HCT116 (cell line): ENCODE measurements at regions not wholly inside any gene's neighbourhood (a gene's known extent, or its start where the extent isn't known, plus 50 kb on each side); places are given as distances from the start of the nearest gene placed in this dataset.

Experiments
- ATAC-seq: fragments of 200-7000 bp; cut with Tn5 transposase; 2 replicates; pipeline ENCODE4 v1.9.1; 2020; ENCODE audit warnings: mild to moderate bottlenecking, moderate library complexity
- BruUV-seq: library from RNA; stranded (reverse); fragments of 400-500 nt; replicated peaks from 2 replicates; lab custom pipeline; 2021; lab: Mats Ljungman, UMichigan
- CTCF ChIA-PET: fragments of 300-600 bp; sonication (Branson Sonifier 250); formaldehyde crosslinking; loops from one replicate; lab custom pipeline; 2021; ENCODE audit warnings: antibody characterized with exemption; lab: Charles Lee
- POLR2A ChIA-PET: fragments of 300-600, 350-600 bp; sonication (Branson Sonifier 250); formaldehyde crosslinking; loops from one replicate; lab custom pipeline; 2021; ENCODE audit warnings: antibody characterized with exemption; lab: Charles Lee
- RAD21 ChIA-PET, 2 experiments: fragments of 300-600 bp; sonication (Branson Sonifier 250); formaldehyde crosslinking; loops; one replicate each; lab custom pipeline; 2023; ENCODE audit warnings: low total read pairs in 2 of 2; ENCODE audit not compliant: uncharacterized antibody in 2 of 2, unreplicated experiment in 2 of 2, low non-redundant PET in 1 of 2; lab: Charles Lee
- DNase-seq: peaks from one replicate; pipeline ENCODE4 v3.0.0-alpha.2; 2010; ENCODE audit warnings: low read depth, low spot score
- H2AFZ ChIP-seq: fragments of 200-600 bp; shearing (Covaris generic), sonication (generic); 2 replicates; pipeline ENCODE4 v1.6.1; 2017; ENCODE audit warnings: low read depth, mixed run types, mixed read lengths, antibody characterized with exemption, low read length; ENCODE audit not compliant: poor library complexity, severe bottlenecking
- H3K27ac ChIP-seq: 2 replicates; pipeline ENCODE4 v1.5.1; 2012; ENCODE audit warnings: low read depth, low read length
- H3K27me3 ChIP-seq: fragments of 200-600 bp; sonication (generic); 2 replicates; pipeline ENCODE4 v1.6.1; 2016; ENCODE audit warnings: mixed run types, low read length, mixed read lengths; ENCODE audit not compliant: insufficient read depth
- H3K36me3 ChIP-seq, 2 experiments: fragments of 200-500 bp in 1 of 2; fragments of 200-600 bp in 1 of 2; sonication (Bioruptor generic) in 1 of 2; sonication (generic) in 1 of 2; 2 replicates each; pipeline versions ENCODE4 v1.5.1 to v1.6.1; 2014 to 2016; ENCODE audit warnings: low read length in 2 of 2, inconsistent platforms in 1 of 2, mixed read lengths in 1 of 2, mixed run types in 1 of 2; ENCODE audit not compliant: insufficient read depth in 2 of 2, control insufficient read depth in 1 of 2
- H3K4me1 ChIP-seq, 2 experiments: fragments of 200-600 bp in 1 of 2; sonication (generic) in 1 of 2; 2 replicates each; pipeline versions ENCODE4 v1.5.1 to v1.6.1; 2012 to 2017; ENCODE audit warnings: low read length in 2 of 2, inconsistent platforms in 1 of 2, mild to moderate bottlenecking in 1 of 2, mixed read lengths in 1 of 2, mixed run types in 1 of 2, moderate library complexity in 1 of 2; ENCODE audit not compliant: insufficient read depth in 2 of 2, control insufficient read depth in 1 of 2
- H3K4me2 ChIP-seq: fragments of 200-600 bp; sonication (generic); 2 replicates; pipeline ENCODE4 v1.6.1; 2017; ENCODE audit warnings: mixed run types, low read length, mixed read lengths
- H3K4me3 ChIP-seq, 2 experiments: fragments of 200-600 bp in 1 of 2; sonication (generic) in 1 of 2; replicated peaks in 1 of 2; 2 replicates each; pipeline ENCODE4 v1.5.1; 2011 to 2016; ENCODE audit warnings: low read length in 2 of 2, control low read depth in 1 of 2, low read depth in 1 of 2, mild to moderate bottlenecking in 1 of 2, mixed read lengths in 1 of 2, mixed run types in 1 of 2
- H3K79me2 ChIP-seq: fragments of 200-600 bp; sonication (generic); 2 replicates; pipeline ENCODE4 v1.6.1; 2017; ENCODE audit warnings: mild to moderate bottlenecking, mixed run types, low read length, moderate library complexity, mixed read lengths; ENCODE audit not compliant: insufficient read depth
- H3K9ac ChIP-seq: fragments of 200-600 bp; sonication (generic); 2 replicates; pipeline ENCODE4 v1.6.1; 2016; ENCODE audit warnings: low read length, mixed read lengths
- H3K9me2 ChIP-seq: fragments of 200-600 bp; sonication (generic), shearing (Covaris generic); 2 replicates; pipeline ENCODE4 v1.6.1; 2017; ENCODE audit warnings: mixed run types, mild to moderate bottlenecking, moderate library complexity; ENCODE audit not compliant: insufficient read depth
- H3K9me3 ChIP-seq, 2 experiments: fragments of 200-500 bp in 1 of 2; fragments of 200-600 bp in 1 of 2; sonication (Bioruptor generic) in 1 of 2; sonication (generic) in 1 of 2; 2 replicates each; pipeline ENCODE4 v1.6.1; 2014 to 2017; ENCODE audit warnings: low read length in 2 of 2, mixed read lengths in 2 of 2, inconsistent platforms in 1 of 2, low read depth in 1 of 2, mild to moderate bottlenecking in 1 of 2, mixed run types in 1 of 2, moderate library complexity in 1 of 2; ENCODE audit not compliant: control insufficient read depth in 1 of 2, insufficient read depth in 1 of 2
- H4K20me1 ChIP-seq: fragments of 200-600 bp; sonication (generic), shearing (Covaris generic); 2 replicates; pipeline ENCODE4 v1.6.1; 2017; ENCODE audit warnings: mixed run types, mild to moderate bottlenecking, moderate library complexity; ENCODE audit not compliant: insufficient read depth
- CBX3 ChIP-seq: IDR thresholded peaks from 2 replicates; pipeline ENCODE4 v1.6.1; 2012; ENCODE audit warnings: low read depth
- CEBPB ChIP-seq: IDR thresholded peaks from 2 replicates; pipeline ENCODE4 v1.6.1; 2012; ENCODE audit warnings: low read depth
- CTCF ChIP-seq, 3 experiments: fragments of 200-600 bp in 1 of 3; sonication (generic) in 1 of 3; IDR thresholded peaks in 2 of 3; conservative IDR thresholded peaks in 1 of 3; 2 replicates each; pipeline ENCODE4 v1.5.1; 2012 to 2017; ENCODE audit warnings: low read depth in 2 of 3, low read length in 2 of 3, antibody characterized with exemption in 1 of 3, borderline replicate concordance in 1 of 3, control low read depth in 1 of 3, mild to moderate bottlenecking in 1 of 3, mixed read lengths in 1 of 3, mixed run types in 1 of 3, moderate library complexity in 1 of 3; ENCODE audit not compliant: insufficient read depth in 1 of 3
- EGR1 ChIP-seq: IDR thresholded peaks from 2 replicates; pipeline ENCODE4 v1.6.1; 2012; ENCODE audit warnings: low read depth
- ELF1 ChIP-seq: IDR thresholded peaks from 2 replicates; pipeline ENCODE4 v1.6.1; 2012; ENCODE audit warnings: low read depth, borderline replicate concordance
- EZH2 ChIP-seq: fragments of 200-600 bp; sonication (generic); IDR thresholded peaks from 2 replicates; pipeline ENCODE4 v1.6.1; 2017; ENCODE audit warnings: antibody characterized with exemption, mixed run types
- EZH2phosphoT487 ChIP-seq: fragments of 200-600 bp; IDR thresholded peaks from 2 replicates; pipeline ENCODE4 v1.6.1; 2018; ENCODE audit warnings: antibody characterized with exemption, borderline replicate concordance
- FOSL1 ChIP-seq: IDR thresholded peaks from 2 replicates; pipeline ENCODE4 v1.6.1; 2012; ENCODE audit warnings: low read depth
- JUND ChIP-seq: IDR thresholded peaks from 2 replicates; pipeline ENCODE4 v1.6.1; 2012
- MAX ChIP-seq: IDR thresholded peaks from 2 replicates; pipeline ENCODE4 v1.6.1; 2012
- POLR2A ChIP-seq: IDR thresholded peaks from 2 replicates; pipeline ENCODE4 v1.7.0; 2011; ENCODE audit warnings: borderline replicate concordance; ENCODE audit not compliant: insufficient read depth, insufficient read length; ENCODE audit errors: extremely low read depth
- RAD21 ChIP-seq: IDR thresholded peaks from 2 replicates; pipeline ENCODE4 v1.6.1; 2012; ENCODE audit warnings: low read depth, mild to moderate bottlenecking
- REST ChIP-seq: IDR thresholded peaks from 2 replicates; pipeline ENCODE4 v1.6.1; 2012; ENCODE audit warnings: low read depth
- SIN3A ChIP-seq: IDR thresholded peaks from 2 replicates; pipeline ENCODE4 v1.6.1; 2012; ENCODE audit warnings: low read depth
- SP1 ChIP-seq: IDR thresholded peaks from 2 replicates; pipeline ENCODE4 v1.6.1; 2012; ENCODE audit warnings: low read depth
- SRF ChIP-seq: IDR thresholded peaks from 2 replicates; pipeline ENCODE4 v1.6.1; 2012; ENCODE audit warnings: low read depth
- YY1 ChIP-seq: IDR thresholded peaks from 2 replicates; pipeline ENCODE4 v1.6.1; 2011; ENCODE audit warnings: low read length, low read depth, moderate library complexity, mild to moderate bottlenecking; ENCODE audit not compliant: insufficient replicate concordance; ENCODE audit errors: extremely low read depth
- ZBTB33 ChIP-seq: IDR thresholded peaks from 2 replicates; pipeline ENCODE4 v1.6.1; 2011; ENCODE audit warnings: mild to moderate bottlenecking, low read length, moderate library complexity; ENCODE audit not compliant: insufficient replicate concordance; ENCODE audit errors: extremely low read depth
- ZFX ChIP-seq: fragments of 450-650 bp; IDR thresholded peaks from 2 replicates; pipeline ENCODE4 v1.6.1; 2017
- ZNF274 ChIP-seq: fragments of 200-500 bp; sonication (Bioruptor generic); IDR thresholded peaks from 2 replicates; pipeline ENCODE4 v1.6.1; 2014; ENCODE audit warnings: mild to moderate bottlenecking, low read depth, low read length, inconsistent platforms
- intact Hi-C: fragments of 100-400 bp; cut with micrococcal nuclease; formaldehyde crosslinking; loops from 2 replicates; pipeline ENCODE4 v1.10.0; 2022

- Histone ChIP-seq H3K4me2 (no peak overlapping the region), H3K9me3 (no peaks in the 10 kb centered on the region; a peak in 1 of 4 replicates), H3K36me3 (no peaks in the 10 kb centered on the region), H2AFZ (no peak overlapping the region)
- BruUV-seq, result no TSS peak
- ATAC-seq (no peak), DNase-seq (no peak)
- TF ChIP-seq EZH2 (no peak), ZBTB33 (no peak), ELF1 (no peak), ZNF274 (no peak), SRF (no peak), JUND (no peak), CBX3 (no peak), EZH2phosphoT487 (no peak), SP1 (no peak), CTCF (IDR thresholded peaks at IDR 0.05 in 2 of 3, conservative IDR thresholded peaks at IDR 0.05 in 1 of 3; ENCODE audit: borderline replicate concordance in 1 of 3, insufficient read depth in 1 of 3, low read depth in 2 of 3, low read length in 2 of 3) (no peak), SIN3A (no peak), YY1 (no peak), EGR1 (no peak), FOSL1 (no peak), MAX (no peak), POLR2A (no peak), CEBPB (no peak), RAD21 (no peak), REST (no peak), ZFX (no peak)
- TF ChIP-seq, all 23 proteins: peak for 0
- Histone ChIP-seq H3K27me3 (no peaks in the 10 kb centered on the region), H3K9ac (no peak overlapping the region), H3K79me2 (no peaks in the 10 kb centered on the region), H3K4me1 (no peaks in the 10 kb centered on the region), H3K4me3 (no peak overlapping the region), H4K20me1 (no peaks in the 10 kb centered on the region), H3K27ac (no peak overlapping the region), H3K9me2 (no peaks in the 10 kb centered on the region)
- ChIA-PET RAD21 (no interaction called here), CTCF (no interaction called here), POLR2A (no interaction called here)
- intact Hi-C loops, result no loop called here
Measured at GRCh38 chr18:61222206-61222605, 111.0 kb upstream of the CDH20 start.
